CD14-positive monocyte (primary cell): ENCODE measurements at regions not wholly inside any gene's neighbourhood (a gene's known extent, or its start where the extent isn't known, plus 50 kb on each side); places are given as distances from the start of the nearest gene placed in this dataset.

ENCODE experiments used
- DNase-seq, 3 donors: peaks; one replicate each; pipeline ENCODE4 v3.0.0-alpha.2; 2011 to 2022
- H2AFZ ChIP-seq: 2 replicates; pipeline ENCODE4 v1.6.0; 2012; ENCODE audit warnings: mild to moderate bottlenecking, low read depth, low read length, inconsistent platforms; ENCODE audit not compliant: insufficient read depth, poor library complexity, severe bottlenecking
- H3K27ac ChIP-seq, 2 donors: 1 replicate in 1 of 2; 2 replicates in 1 of 2; pipeline ENCODE4 v1.5.1; 2012 to 2013; ENCODE audit warnings: low read length in 2 of 2, control low read depth in 1 of 2, inconsistent platforms in 1 of 2, low read depth in 1 of 2, mild to moderate bottlenecking in 1 of 2
- H3K27me3 ChIP-seq, 2 donors: one replicate each; pipeline versions ENCODE4 v1.6.0 to v1.6.1; 2011 to 2013; ENCODE audit warnings: low read length in 2 of 2; ENCODE audit not compliant: control insufficient read depth in 2 of 2, insufficient read depth in 2 of 2
- H3K36me3 ChIP-seq, 2 donors: replicated peaks in 1 of 2; 1 replicate in 1 of 2; 2 replicates in 1 of 2; pipeline versions ENCODE4 v1.5.1 to v1.6.1; 2012 to 2013; ENCODE audit warnings: low read length in 2 of 2, control low read depth in 1 of 2, inconsistent platforms in 1 of 2, mild to moderate bottlenecking in 1 of 2; ENCODE audit not compliant: insufficient read depth in 2 of 2, control insufficient read depth in 1 of 2
- H3K4me1 ChIP-seq, 2 donors: 1 replicate in 1 of 2; 2 replicates in 1 of 2; pipeline versions ENCODE4 v1.5.1 to v1.6.1; 2012 to 2013; ENCODE audit warnings: low read length in 2 of 2, control low read depth in 1 of 2, inconsistent platforms in 1 of 2, mild to moderate bottlenecking in 1 of 2, moderate library complexity in 1 of 2; ENCODE audit not compliant: insufficient read depth in 2 of 2, control insufficient read depth in 1 of 2
- H3K4me2 ChIP-seq: replicated peaks from 2 replicates; pipeline ENCODE3; 2012; ENCODE audit warnings: low read length, moderate library complexity, mild to moderate bottlenecking; ENCODE audit not compliant: poor library complexity, severe bottlenecking; ENCODE audit errors: extremely low read depth
- H3K4me3 ChIP-seq, 3 experiments: fragments of 200-600 bp in 1 of 3; sonication (generic) in 1 of 3; replicated peaks in 1 of 3; 1 replicate in 2 of 3; 2 replicates in 1 of 3; pipeline ENCODE4 v1.5.1; 2011 to 2013; ENCODE audit warnings: low read length in 3 of 3, mild to moderate bottlenecking in 3 of 3, control low read depth in 2 of 3, low read depth in 2 of 3, inconsistent platforms in 1 of 3, moderate library complexity in 1 of 3
- H3K79me2 ChIP-seq: 2 replicates; pipeline ENCODE4 v1.6.0; 2012; ENCODE audit warnings: mild to moderate bottlenecking, control low read depth, inconsistent platforms, low read length, moderate library complexity; ENCODE audit not compliant: insufficient read depth
- H3K9ac ChIP-seq: 2 replicates; pipeline ENCODE4 v1.6.0; 2017; ENCODE audit warnings: low read length, mild to moderate bottlenecking; ENCODE audit not compliant: insufficient read depth, poor library complexity, severe bottlenecking
- H3K9me3 ChIP-seq, 2 donors: replicated peaks in 1 of 2; 1 replicate in 1 of 2; 2 replicates in 1 of 2; pipeline versions ENCODE4 v1.5.1 to v1.6.1; 2012 to 2013; ENCODE audit warnings: low read length in 2 of 2, control low read depth in 1 of 2; ENCODE audit not compliant: control insufficient read depth in 1 of 2, insufficient read depth in 1 of 2
- H4K20me1 ChIP-seq: 2 replicates; pipeline ENCODE4 v1.6.0; 2012; ENCODE audit warnings: mild to moderate bottlenecking, low read length, control low read depth, moderate library complexity; ENCODE audit not compliant: insufficient read depth
- H3K27ac Mint-ChIP-seq, 7 donors: one replicate each; pipeline ENCODE4 v1.8.0; 2020; ENCODE audit warnings: mild to moderate bottlenecking in 7 of 7, mixed read lengths in 7 of 7, moderate library complexity in 6 of 7, inconsistent platforms in 2 of 7
- H3K27me3 Mint-ChIP-seq, 3 donors: one replicate each; pipeline ENCODE4 v1.8.0; 2021 to 2022; ENCODE audit warnings: low read depth in 3 of 3, mild to moderate bottlenecking in 3 of 3, mixed read lengths in 3 of 3, moderate library complexity in 3 of 3, inconsistent platforms in 1 of 3
- H3K36me3 Mint-ChIP-seq, 2 donors: one replicate each; pipeline ENCODE4 v1.8.0; 2020; ENCODE audit warnings: mixed read lengths in 2 of 2, inconsistent platforms in 1 of 2, mild to moderate bottlenecking in 1 of 2
- H3K4me1 Mint-ChIP-seq: one replicate; pipeline ENCODE4 v1.8.0; 2020; ENCODE audit warnings: mild to moderate bottlenecking, mixed read lengths
- H3K4me3 Mint-ChIP-seq, 2 donors: one replicate each; pipeline ENCODE4 v1.8.0; 2020; ENCODE audit warnings: mild to moderate bottlenecking in 2 of 2, mixed read lengths in 2 of 2, moderate library complexity in 1 of 2
- H3K9me3 Mint-ChIP-seq, 7 donors: one replicate each; pipeline ENCODE4 v1.8.0; 2020 to 2022; ENCODE audit warnings: mixed read lengths in 7 of 7, mild to moderate bottlenecking in 6 of 7, moderate library complexity in 6 of 7, inconsistent platforms in 2 of 7
- WGBS: methylation state at CpG from one replicate; pipeline ENCODE4 v1.1.5; 2013; ENCODE audit warnings: missing lambda C conversion rate; ENCODE audit not compliant: insufficient coverage; 5-methylcytosine and 5-hydroxymethylcytosine counted together
- intact Hi-C, 2 donors: fragments of 100-400 bp; cut with micrococcal nuclease; formaldehyde crosslinking; loops; one replicate each; pipeline versions ENCODE4 v1.15.0 to v1.15.1; 2023
- TF ChIP-seq, protein P1 (sequence below): fragments of 200-600 bp; IDR thresholded peaks from one replicate; pipeline ENCODE4 v1.8.0; 2022; ENCODE audit warnings: antibody characterized with exemption, mild to moderate bottlenecking

DNA sequence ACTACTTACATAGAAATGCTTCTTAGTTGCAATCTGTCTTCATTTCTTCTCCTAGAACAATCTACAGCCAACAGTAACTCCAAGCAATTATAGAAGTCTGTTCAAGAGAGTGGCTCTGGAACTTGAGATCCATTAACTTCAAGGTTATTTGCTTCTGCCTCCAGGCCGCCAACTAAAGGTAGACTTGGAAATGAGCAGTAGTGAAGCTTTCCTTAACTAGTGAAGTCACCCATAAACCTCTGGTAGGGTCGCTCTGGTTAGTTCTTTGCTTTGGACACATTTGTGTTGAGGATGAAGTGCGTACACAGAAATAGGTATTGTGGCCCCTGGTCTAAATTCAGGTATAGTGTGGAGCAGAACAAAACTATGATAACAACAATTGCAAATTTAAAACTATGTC lies 809.9 kb upstream of the RGS18 start:
- H3K36me3 ChIP-seq, result no peaks in the 10 kb centered on the region
- H3K4me1 ChIP-seq, result no peaks in the 10 kb centered on the region
- H2AFZ ChIP-seq, result no peak overlapping the region
- TF ChIP-seq, protein P1, sequence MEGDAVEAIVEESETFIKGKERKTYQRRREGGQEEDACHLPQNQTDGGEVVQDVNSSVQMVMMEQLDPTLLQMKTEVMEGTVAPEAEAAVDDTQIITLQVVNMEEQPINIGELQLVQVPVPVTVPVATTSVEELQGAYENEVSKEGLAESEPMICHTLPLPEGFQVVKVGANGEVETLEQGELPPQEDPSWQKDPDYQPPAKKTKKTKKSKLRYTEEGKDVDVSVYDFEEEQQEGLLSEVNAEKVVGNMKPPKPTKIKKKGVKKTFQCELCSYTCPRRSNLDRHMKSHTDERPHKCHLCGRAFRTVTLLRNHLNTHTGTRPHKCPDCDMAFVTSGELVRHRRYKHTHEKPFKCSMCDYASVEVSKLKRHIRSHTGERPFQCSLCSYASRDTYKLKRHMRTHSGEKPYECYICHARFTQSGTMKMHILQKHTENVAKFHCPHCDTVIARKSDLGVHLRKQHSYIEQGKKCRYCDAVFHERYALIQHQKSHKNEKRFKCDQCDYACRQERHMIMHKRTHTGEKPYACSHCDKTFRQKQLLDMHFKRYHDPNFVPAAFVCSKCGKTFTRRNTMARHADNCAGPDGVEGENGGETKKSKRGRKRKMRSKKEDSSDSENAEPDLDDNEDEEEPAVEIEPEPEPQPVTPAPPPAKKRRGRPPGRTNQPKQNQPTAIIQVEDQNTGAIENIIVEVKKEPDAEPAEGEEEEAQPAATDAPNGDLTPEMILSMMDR, result no peak
- intact Hi-C loops, result no loop called here
- WGBS, result no CpG with 5 or more reads among the region's 3 CpGs
- H3K9me3 ChIP-seq, result peaks cover 0 to 5% of the 10 kb centered on the region in 2 donors
- H4K20me1 ChIP-seq, result no peaks in the 10 kb centered on the region
- DNase-seq, result no peak
- no peak overlapping the region for H3K4me3 Mint-ChIP-seq
- H3K9me3 Mint-ChIP-seq, result peaks cover 0 to 12% (median 6%) of the 10 kb centered on the region in 7 donors
- no peaks in the 10 kb centered on the region for H3K36me3 Mint-ChIP-seq
- no peaks in the 10 kb centered on the region for H3K27me3 ChIP-seq
- no peak overlapping the region for H3K9ac ChIP-seq
- H3K4me1 Mint-ChIP-seq, result no peaks in the 10 kb centered on the region
- no peaks in the 10 kb centered on the region for H3K79me2 ChIP-seq
- no peaks in the 10 kb centered on the region for H3K27me3 Mint-ChIP-seq
- H3K4me2 ChIP-seq, result no peak overlapping the region
- H3K4me3 ChIP-seq, result no peak overlapping the region
- no peak overlapping the region for H3K27ac ChIP-seq
- no peak overlapping the region for H3K27ac Mint-ChIP-seq

DNA sequence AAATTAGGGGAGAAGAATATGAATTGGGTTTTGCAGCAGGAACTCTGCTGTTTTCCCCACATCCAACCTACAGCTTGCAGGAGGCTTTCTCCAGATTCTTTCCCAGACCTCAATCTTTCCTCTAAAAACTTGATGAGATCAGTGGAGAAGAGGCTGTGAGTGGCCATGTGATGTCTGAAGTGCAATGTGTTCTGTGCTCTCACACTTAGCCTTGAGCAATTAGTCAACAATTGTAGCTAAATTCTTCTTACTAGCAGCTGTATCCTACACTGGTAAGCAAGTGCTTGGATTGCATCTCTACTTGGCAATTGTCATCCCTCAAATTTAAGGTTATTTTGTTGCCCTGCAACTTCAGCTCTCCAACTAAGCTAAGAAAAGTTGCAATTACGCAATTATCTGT lies 807.3 kb upstream of the RGS18 start:
- Histone ChIP-seq H3K9ac (no peak overlapping the region), H3K9me3 (peaks cover 0 to 4% of the 10 kb centered on the region in 2 donors), H3K4me2 (no peak overlapping the region), H3K27ac (no peak overlapping the region), H3K4me1 (no peaks in the 10 kb centered on the region), H3K79me2 (no peaks in the 10 kb centered on the region), H3K36me3 (no peaks in the 10 kb centered on the region), H4K20me1 (no peaks in the 10 kb centered on the region), H3K27me3 (no peaks in the 10 kb centered on the region), H2AFZ (no peak overlapping the region), H3K4me3 (no peak overlapping the region)
- intact Hi-C loops, result no loop called here
- Mint-ChIP-seq H3K4me1 (no peaks in the 10 kb centered on the region), H3K27ac (no peak overlapping the region), H3K9me3 (peaks cover 0 to 8% (median 3%) of the 10 kb centered on the region in 7 donors), H3K27me3 (no peaks in the 10 kb centered on the region), H3K36me3 (no peaks in the 10 kb centered on the region), H3K4me3 (no peak overlapping the region)
- TF ChIP-seq, protein P1, result no peak
- WGBS, result no CpG with 5 or more reads among the region's 1 CpG
- no peak for DNase-seq
